Esophagus squamous epithelium (tissue), 4 donors: ENCODE measurements at regions not wholly inside any gene's neighbourhood (a gene's known extent, or its start where the extent isn't known, plus 50 kb on each side); places are given as distances from the start of the nearest gene placed in this dataset.

Experiments
- CTCF ChIP-seq, 6 experiments: fragments of 450-650 bp in 4 of 6; fragments of 200-600 bp in 2 of 6; sonication (generic) in 2 of 6; IDR thresholded peaks; one replicate each; pipeline ENCODE4 v1.5.1; 2016 to 2019; ENCODE audit warnings: antibody characterized with exemption in 6 of 6, mild to moderate bottlenecking in 4 of 6, moderate library complexity in 4 of 6
- POLR2A ChIP-seq, 4 donors: fragments of 450-650 bp; IDR thresholded peaks; one replicate each; pipeline ENCODE4 v1.6.1; 2017; ENCODE audit warnings: antibody characterized with exemption in 4 of 4, mild to moderate bottlenecking in 4 of 4, moderate library complexity in 3 of 4

- TF ChIP-seq CTCF (IDR thresholded peaks at IDR 0.05) (no peak), POLR2A (IDR thresholded peaks at IDR 0.05) (no peak)
Observed at GRCh38 chr9:86876621-86877196, 70.6 kb downstream of the GAS1 start.
